ENCODE measurements at regions not wholly inside any gene's neighbourhood (a gene's known extent, or its start where the extent isn't known, plus 50 kb on each side); places are given as distances from the start of the nearest gene placed in this dataset.

DNA sequence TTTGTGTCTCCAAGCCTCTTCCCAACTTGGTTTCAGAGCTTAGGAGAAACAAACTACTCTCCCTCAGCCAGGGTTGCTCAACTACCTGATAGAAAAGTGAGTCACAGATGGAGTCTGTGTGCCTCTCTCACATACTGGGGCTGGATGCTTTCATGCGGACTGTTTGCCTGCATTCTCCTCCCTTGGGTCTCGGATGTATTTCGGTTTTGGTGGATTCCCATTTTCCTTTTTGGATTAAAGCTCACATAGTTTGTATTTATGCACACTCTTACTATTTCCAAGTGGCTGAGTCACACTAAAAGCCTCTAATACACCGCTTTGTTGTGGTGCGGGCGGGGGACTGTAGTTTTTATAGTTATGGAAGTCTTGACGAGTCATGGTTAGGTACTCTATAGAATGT lies 505.4 kb downstream of the LRFN5 start:
- TF ChIP-seq, protein P1, sequence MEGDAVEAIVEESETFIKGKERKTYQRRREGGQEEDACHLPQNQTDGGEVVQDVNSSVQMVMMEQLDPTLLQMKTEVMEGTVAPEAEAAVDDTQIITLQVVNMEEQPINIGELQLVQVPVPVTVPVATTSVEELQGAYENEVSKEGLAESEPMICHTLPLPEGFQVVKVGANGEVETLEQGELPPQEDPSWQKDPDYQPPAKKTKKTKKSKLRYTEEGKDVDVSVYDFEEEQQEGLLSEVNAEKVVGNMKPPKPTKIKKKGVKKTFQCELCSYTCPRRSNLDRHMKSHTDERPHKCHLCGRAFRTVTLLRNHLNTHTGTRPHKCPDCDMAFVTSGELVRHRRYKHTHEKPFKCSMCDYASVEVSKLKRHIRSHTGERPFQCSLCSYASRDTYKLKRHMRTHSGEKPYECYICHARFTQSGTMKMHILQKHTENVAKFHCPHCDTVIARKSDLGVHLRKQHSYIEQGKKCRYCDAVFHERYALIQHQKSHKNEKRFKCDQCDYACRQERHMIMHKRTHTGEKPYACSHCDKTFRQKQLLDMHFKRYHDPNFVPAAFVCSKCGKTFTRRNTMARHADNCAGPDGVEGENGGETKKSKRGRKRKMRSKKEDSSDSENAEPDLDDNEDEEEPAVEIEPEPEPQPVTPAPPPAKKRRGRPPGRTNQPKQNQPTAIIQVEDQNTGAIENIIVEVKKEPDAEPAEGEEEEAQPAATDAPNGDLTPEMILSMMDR (IDR thresholded peaks at IDR 0.05): no peak
- no peak for TF ChIP-seq POLR2A (IDR thresholded peaks at IDR 0.05)

All from lower leg skin (tissue), 3 donors.